Esophagus muscularis mucosa (tissue), 2 donors: ENCODE measurements at regions not wholly inside any gene's neighbourhood (a gene's known extent, or its start where the extent isn't known, plus 50 kb on each side); places are given as distances from the start of the nearest gene placed in this dataset.

Source experiments
- POLR2A ChIP-seq: fragments of 450-650 bp; IDR thresholded peaks from one replicate; pipeline ENCODE4 v1.6.1; 2017; ENCODE audit warnings: antibody characterized with exemption, moderate library complexity, mild to moderate bottlenecking, low read depth
- POLR2AphosphoS5 ChIP-seq, 2 donors: sonication (generic); formaldehyde crosslinking; IDR thresholded peaks; one replicate each; pipeline ENCODE4 v1.6.1; 2017; ENCODE audit warnings: antibody characterized with exemption in 2 of 2

DNA sequence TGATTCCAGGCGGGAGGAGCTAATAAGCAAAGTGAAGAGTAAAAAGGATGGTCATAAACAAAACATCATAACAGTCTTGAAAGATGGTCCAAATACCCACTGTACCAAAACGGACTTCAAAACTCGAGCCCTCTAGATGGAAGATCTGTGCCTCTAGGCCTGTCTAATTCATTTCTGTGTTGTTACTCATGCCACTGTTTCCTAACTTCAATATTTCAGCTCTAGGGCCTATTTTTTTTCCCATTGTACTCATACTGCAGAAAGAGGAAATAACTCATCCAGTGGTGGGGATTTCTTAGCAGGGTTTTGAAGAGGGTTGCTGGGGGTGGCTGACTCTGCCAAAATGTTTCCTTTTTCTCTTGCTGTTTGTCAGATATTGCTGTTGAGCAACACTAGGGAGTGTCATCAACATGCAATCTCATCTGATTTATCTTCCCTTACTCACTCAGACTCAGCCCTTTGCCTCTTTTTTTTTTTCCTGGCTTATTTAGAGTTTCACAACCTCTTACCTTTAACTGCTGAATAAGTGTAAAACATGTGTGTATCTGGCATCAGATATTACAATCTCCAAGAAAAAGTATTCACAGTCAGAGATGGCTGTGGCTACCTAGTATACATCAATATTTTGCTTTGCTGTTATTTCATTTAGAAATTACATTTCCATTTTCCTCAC is 189.6 kb downstream of the DUSP6 start:
- peak; percentile 50 to 73 for TF ChIP-seq POLR2AphosphoS5 (IDR thresholded peaks at IDR 0.05)
- no peak for TF ChIP-seq POLR2A
